Neural progenitor cell (in vitro differentiated cells): ENCODE measurements at regions not wholly inside any gene's neighbourhood (a gene's known extent, or its start where the extent isn't known, plus 50 kb on each side); places are given as distances from the start of the nearest gene placed in this dataset.

Source experiments
- CTCF ChIP-seq: fragments of 200-600 bp; sonication (generic); IDR thresholded peaks from 2 replicates; pipeline ENCODE4 v1.5.1; 2017; ENCODE audit warnings: antibody characterized with exemption, mild to moderate bottlenecking
- EZH2phosphoT487 ChIP-seq: fragments of 200-600 bp; sonication (generic); IDR thresholded peaks from 2 replicates; pipeline ENCODE4 v1.6.1; 2017; ENCODE audit warnings: antibody characterized with exemption

DNA sequence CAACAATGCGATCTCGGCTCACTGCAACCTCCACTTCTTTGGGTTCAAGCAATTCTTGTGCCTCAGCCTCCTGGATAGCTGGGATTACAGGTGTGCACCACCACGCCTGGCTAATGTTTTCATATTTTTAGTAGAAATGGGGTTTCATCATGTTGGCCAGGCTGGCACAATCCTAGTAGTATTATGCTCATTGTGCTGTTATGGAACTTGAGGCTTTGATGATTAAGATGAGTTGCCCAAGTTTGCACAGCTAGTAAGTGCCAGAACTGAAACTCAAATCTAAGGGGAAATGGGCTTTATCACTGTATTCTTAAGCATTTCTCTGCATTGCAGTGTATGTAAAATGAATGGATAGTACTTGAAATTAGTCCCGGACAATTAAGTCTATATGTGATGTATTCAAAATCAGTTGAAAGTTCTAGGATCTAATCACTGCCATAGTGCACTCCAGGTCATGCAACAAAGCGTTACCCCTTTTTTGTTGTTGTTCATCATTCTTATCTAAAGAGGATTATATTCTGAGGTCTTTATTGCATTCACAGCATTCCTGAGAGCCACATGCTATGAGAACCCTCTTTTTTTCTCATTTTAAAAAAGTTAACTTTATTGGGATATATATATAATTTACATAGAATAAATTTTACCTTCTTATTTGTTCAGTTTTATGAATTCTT, 378.7 kb upstream of the CNTN6 start:
- no peak for TF ChIP-seq CTCF
- no peak for TF ChIP-seq EZH2phosphoT487
